Esophagus (tissue), 2 donors: ENCODE measurements at regions not wholly inside any gene's neighbourhood (a gene's known extent, or its start where the extent isn't known, plus 50 kb on each side); places are given as distances from the start of the nearest gene placed in this dataset.

ENCODE experiments used
- H3K27ac ChIP-seq, 2 donors: one replicate each; pipeline ENCODE4 v1.5.1; 2013; ENCODE audit warnings: low read depth in 2 of 2, mild to moderate bottlenecking in 2 of 2, inconsistent platforms in 1 of 2, low read length in 1 of 2, moderate library complexity in 1 of 2
- H3K27me3 ChIP-seq, 2 donors: one replicate each; pipeline ENCODE4 v1.6.1; 2013; ENCODE audit warnings: low read length in 2 of 2, control low read depth in 1 of 2, mild to moderate bottlenecking in 1 of 2; ENCODE audit not compliant: insufficient read depth in 2 of 2, control insufficient read depth in 1 of 2
- H3K36me3 ChIP-seq, 2 donors: one replicate each; pipeline ENCODE4 v1.6.1; 2013; ENCODE audit warnings: low read length in 1 of 2; ENCODE audit not compliant: control insufficient read depth in 2 of 2, insufficient read depth in 2 of 2
- H3K4me1 ChIP-seq, 2 donors: one replicate each; pipeline ENCODE4 v1.6.1; 2013; ENCODE audit warnings: low read length in 1 of 2; ENCODE audit not compliant: control insufficient read depth in 2 of 2, insufficient read depth in 2 of 2
- H3K4me3 ChIP-seq, 2 donors: one replicate each; pipeline ENCODE4 v1.5.1; 2013; ENCODE audit warnings: low read length in 2 of 2, mild to moderate bottlenecking in 2 of 2, low read depth in 1 of 2, moderate library complexity in 1 of 2
- H3K9me3 ChIP-seq, 2 donors: one replicate each; pipeline ENCODE4 v1.6.1; 2013; ENCODE audit warnings: mild to moderate bottlenecking in 2 of 2, low read depth in 1 of 2, low read length in 1 of 2, moderate library complexity in 1 of 2; ENCODE audit not compliant: control insufficient read depth in 2 of 2, insufficient read depth in 1 of 2
- WGBS, 2 donors: extraction: QIAGEN DNeasy Blood & Tissue Kit; methylation state at CpG; one replicate each; pipeline ENCODE4 v1.1.7; 2013; 5-methylcytosine and 5-hydroxymethylcytosine counted together
- donor health status: healthy with polysubstance abuse.
- donor health status: Bipolar disorder and iron deficiency.

DNA sequence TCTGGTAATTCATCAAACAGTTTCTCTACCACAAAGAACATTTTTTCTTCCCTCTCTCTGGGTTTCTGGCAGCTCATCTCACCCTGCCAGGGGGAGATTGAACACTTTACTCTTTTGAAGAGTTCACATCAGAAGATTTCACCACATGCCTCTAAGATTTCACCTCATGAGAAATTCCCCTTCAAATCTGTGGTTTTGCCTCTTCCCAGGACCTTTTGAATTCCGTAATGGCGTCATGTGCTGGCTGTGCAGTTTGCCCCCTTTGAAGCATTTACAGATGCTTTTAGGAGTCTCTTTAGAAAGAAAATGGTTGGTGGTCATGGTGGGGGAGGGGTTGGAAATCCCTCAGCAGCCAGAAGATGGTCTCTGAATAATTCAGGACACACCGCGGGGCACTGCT lies 486.1 kb downstream of the QKI start:
- Histone ChIP-seq H3K9me3 (no peaks in the 10 kb centered on the region), H3K27ac (no peak overlapping the region), H3K36me3 (no peaks in the 10 kb centered on the region), H3K4me3 (no peak overlapping the region), H3K4me1 (no peaks in the 10 kb centered on the region), H3K27me3 (no peaks in the 10 kb centered on the region)
- WGBS, 2 donors = 88% methylated on average over 4 of the region's 4 CpGs

DNA sequence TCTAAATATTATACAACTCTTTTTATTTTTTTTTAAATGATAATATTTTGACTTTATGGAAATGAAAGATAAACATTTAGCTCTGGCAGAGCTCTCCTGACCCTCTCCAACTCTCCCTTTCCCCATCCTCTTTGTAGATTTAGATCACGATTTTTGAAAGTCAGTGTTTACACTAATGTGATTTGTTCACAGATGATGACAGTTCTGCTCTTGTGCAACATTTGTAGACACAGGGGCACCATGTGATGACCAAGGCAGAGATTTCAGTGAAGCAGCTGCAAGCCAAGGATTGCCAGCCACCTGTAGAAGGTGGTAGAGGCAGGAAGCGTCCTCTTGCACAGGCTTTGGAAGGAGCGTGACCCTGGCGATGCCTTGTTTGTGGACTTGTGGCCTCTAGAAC lies 483.2 kb downstream of the QKI start:
- Histone ChIP-seq H3K27me3 (no peaks in the 10 kb centered on the region), H3K36me3 (no peaks in the 10 kb centered on the region), H3K27ac (no peak overlapping the region), H3K4me3 (no peak overlapping the region), H3K9me3 (no peaks in the 10 kb centered on the region), H3K4me1 (no peaks in the 10 kb centered on the region)
- 85 to 88% methylated on average over 4 of the region's 4 CpGs for WGBS, 2 donors

DNA sequence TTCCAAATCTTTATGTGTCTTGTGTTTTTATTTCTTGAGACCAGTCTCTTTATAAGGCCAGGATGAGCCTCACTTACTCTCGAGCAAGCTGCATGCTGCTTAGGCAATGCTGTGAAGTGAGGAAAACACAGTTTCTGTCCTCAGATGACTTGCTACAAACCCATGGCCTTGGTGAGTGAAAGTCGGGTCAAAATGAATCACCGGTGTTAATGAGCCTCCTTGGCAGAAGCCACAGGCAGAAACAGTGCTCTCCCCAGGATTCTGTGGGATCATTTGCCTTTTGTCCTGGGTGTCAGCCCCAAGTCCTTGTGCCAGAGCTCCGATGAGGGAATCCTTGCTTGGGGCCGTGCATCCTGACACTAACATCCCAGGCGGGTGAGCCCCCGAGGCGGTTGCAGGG lies 482.5 kb downstream of the QKI start:
- Histone ChIP-seq H3K4me3 (no peak overlapping the region), H3K27me3 (no peaks in the 10 kb centered on the region), H3K4me1 (no peaks in the 10 kb centered on the region), H3K36me3 (no peaks in the 10 kb centered on the region), H3K9me3 (no peaks in the 10 kb centered on the region), H3K27ac (no peak overlapping the region)
- WGBS, 2 donors = 72 to 83% methylated on average over 8 of the region's 8 CpGs

DNA sequence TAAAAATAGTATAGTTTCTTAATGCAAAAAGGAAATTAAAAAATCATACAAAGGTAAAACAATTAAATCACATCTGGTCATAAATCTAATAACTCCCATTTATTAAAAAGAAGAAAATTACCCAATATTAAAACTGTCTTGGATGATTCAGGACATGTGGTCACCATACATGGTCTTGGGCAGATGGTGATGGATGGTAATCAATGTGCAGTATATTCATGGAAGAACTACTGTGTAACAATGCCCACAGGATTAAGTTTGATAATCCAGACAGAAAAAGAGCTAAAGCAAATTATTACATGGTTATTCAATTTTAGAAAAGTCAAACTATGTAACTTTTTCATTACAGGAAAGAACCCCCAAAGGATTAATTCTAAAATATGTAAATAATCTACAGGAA lies 480.6 kb downstream of the QKI start:
- no peaks in the 10 kb centered on the region for H3K27me3 ChIP-seq
- H3K9me3 ChIP-seq = no peaks in the 10 kb centered on the region
- no peak overlapping the region for H3K4me3 ChIP-seq
- H3K36me3 ChIP-seq = no peaks in the 10 kb centered on the region
- H3K4me1 ChIP-seq = no peaks in the 10 kb centered on the region
- H3K27ac ChIP-seq = no peak overlapping the region

DNA sequence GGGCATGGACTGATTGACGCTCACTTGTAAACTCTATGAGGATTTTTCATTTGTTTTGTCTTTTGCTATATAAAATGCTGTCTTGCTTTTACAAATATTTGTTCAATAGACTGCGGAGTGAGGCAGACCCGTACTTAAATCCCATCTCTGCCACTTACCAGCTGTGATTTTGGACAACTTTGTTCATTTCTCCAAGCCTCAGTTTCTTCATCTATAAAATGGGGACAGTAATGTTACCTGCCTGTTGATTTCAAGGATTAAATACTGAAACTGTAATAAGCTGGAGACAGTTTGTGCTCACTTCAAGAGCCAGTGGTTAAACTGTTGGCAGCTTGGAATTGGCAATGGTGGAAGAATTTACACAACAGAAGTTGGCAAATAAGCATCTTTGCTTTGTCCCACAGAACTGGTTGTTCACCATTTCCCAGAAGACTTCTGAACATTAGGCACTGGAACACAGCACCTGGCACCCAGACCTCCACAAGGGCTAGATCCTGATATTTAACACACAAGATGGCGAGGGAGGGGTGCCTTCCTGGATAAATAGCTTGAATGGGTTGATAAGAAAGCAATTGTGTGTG lies 479.2 kb downstream of the QKI start:
- no peaks in the 10 kb centered on the region for H3K27me3 ChIP-seq
- no peak overlapping the region for H3K4me3 ChIP-seq
- H3K36me3 ChIP-seq = no peaks in the 10 kb centered on the region
- no peaks in the 10 kb centered on the region for H3K4me1 ChIP-seq
- no peaks in the 10 kb centered on the region for H3K9me3 ChIP-seq
- WGBS, 2 donors = 75 to 82% methylated on average over 4 of the region's 4 CpGs
- no peak overlapping the region for H3K27ac ChIP-seq

DNA sequence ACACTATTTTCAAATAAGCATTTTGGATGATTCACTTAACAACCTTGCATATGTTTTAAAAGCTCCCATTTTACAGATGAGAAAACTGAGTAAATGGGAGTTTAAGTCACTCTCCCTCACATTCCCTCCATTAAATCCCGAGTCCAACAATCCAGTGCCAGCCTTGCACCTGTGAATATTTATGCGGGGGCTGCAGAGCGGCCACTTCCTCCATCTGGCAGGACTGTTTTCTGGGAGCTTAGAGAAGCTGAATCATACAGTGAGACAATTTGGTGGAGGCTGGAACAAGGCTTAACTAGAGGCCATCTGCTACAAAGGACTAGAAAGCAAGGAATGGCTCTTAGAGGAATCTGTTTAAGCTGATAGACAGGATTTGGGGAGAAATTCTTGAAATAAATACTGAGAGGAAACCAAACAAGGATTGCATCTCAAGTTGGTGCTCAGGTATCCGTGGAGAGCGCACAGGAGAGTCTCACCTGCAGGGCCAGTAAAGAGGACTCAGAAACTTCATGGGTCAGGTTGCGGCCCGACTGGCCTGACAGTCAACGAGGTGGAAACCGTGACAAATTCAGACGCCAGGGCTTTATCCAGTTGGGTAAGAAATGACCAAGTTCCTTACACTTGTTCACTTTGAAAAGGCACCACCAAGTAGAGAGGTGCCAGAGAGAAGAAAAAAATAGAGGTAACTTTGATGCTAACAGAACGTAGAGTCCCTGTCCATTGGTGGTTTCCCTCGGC lies 478.5 kb downstream of the QKI start:
- 88 to 92% methylated on average over 12 of the region's 12 CpGs for WGBS, 2 donors

DNA sequence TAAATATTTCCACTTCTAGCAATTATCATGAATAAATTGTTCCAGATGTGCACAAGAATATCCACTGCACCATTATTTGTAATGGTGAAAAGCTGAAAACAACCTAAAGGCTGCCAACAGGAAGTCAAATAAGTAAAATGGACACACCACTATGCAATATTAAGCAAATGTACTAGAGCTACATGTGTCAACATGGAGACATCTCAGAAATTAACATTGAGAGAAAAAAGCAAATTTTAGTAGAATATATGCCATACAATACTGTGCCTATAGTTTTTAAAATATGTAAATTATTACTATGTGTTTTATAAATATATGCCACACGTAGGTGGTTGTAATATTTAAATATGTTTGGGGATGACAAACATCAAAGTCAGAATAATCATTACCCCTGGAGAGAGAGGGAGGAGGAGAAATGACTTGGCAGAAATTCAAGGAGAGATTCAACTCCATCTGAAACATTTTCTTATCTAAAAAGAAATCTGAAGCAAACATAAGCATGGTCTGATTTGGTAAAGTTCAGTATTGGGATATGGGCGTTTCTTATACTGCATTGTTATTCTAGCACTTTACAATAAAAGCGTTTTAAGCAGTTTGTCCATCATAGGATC lies 475.5 kb downstream of the QKI start:
- Histone ChIP-seq H3K27ac (no peak overlapping the region), H3K4me1 (no peaks in the 10 kb centered on the region), H3K4me3 (no peak overlapping the region), H3K9me3 (no peaks in the 10 kb centered on the region), H3K27me3 (no peaks in the 10 kb centered on the region), H3K36me3 (no peaks in the 10 kb centered on the region)
- 71 to 83% methylated on average over 3 of the region's 3 CpGs for WGBS, 2 donors

More for the DNA sequence above, 478.5 kb downstream of the QKI start:
- H3K4me3 ChIP-seq = no peak overlapping the region
- no peaks in the 10 kb centered on the region for H3K9me3 ChIP-seq
- H3K27me3 ChIP-seq = no peaks in the 10 kb centered on the region
- H3K27ac ChIP-seq = no peak overlapping the region
- H3K4me1 ChIP-seq = no peaks in the 10 kb centered on the region
- H3K36me3 ChIP-seq = no peaks in the 10 kb centered on the region

DNA sequence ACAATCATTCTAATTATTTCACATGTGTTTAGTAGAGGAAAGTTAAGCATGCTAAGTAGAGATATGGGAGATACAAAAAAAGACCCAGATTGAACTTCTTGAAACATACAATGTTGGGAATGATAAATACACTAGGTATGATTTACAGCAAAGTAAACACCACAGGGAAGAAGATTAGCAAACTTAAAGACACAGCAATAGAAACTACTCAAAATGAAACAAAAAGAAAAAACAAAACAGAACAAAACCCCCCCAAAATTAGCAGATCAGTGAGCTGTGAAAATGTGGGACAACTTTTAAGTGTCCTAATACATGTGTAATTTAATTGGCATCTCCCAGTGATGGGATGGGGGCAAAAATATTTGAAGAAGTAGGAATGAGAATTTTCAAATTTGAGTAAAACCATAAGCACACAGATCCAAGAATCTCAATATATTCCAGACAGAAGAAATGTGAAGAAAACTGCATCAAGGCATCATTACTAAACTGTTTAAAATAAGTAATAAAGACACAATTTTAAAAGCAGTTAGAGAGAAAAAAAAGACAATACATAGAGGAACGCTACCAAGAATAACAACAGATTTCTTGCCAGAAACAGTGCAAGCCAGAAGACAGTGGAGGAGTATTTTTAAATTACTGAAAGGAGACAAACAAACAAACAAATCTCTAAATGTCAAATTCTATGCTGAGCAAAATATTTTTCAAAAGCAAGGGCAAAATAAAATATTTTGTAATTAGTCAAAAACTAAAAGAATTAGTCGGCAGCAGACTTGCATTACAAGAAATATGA lies 473.7 kb downstream of the QKI start:
- no peaks in the 10 kb centered on the region for H3K4me1 ChIP-seq
- H3K27ac ChIP-seq = no peak overlapping the region
- H3K36me3 ChIP-seq = no peaks in the 10 kb centered on the region
- H3K27me3 ChIP-seq = no peaks in the 10 kb centered on the region
- no peak overlapping the region for H3K4me3 ChIP-seq
- WGBS, 2 donors = 83 to 85% methylated on average over 2 of the region's 2 CpGs
- H3K9me3 ChIP-seq = no peaks in the 10 kb centered on the region

DNA sequence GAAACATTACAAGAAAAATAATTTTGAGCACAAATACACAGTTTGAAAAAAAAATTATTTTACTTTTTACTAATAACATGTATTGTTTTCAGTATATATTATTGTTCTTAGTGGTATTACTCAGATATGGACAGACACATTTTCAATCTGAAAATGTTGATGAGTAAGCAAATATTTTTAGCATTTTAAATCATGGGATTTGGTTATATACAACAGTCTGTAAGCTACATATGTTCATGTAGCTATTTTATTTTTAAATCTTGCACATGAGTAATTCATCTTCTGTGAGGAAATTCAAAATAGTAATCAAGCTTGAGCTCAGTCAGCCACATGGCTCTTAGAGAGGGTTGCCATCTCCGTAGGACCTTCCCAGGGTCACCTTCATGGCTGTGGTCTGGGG lies 471.9 kb downstream of the QKI start:
- 75 to 82% methylated on average over 1 of the region's 1 CpG for WGBS, 2 donors

More for the DNA sequence above, 471.9 kb downstream of the QKI start:
- Histone ChIP-seq H3K36me3 (no peaks in the 10 kb centered on the region), H3K27me3 (no peaks in the 10 kb centered on the region), H3K4me3 (no peak overlapping the region), H3K9me3 (no peaks in the 10 kb centered on the region), H3K4me1 (no peaks in the 10 kb centered on the region), H3K27ac (no peak overlapping the region)
